Stromal cell of bone marrow (primary cell): ENCODE measurements at regions not wholly inside any gene's neighbourhood (a gene's known extent, or its start where the extent isn't known, plus 50 kb on each side); places are given as distances from the start of the nearest gene placed in this dataset.

ENCODE experiments used
- DNase-seq: peaks from one replicate; pipeline ENCODE4 v3.0.0-alpha.2; 2012; ENCODE audit warnings: low read depth

DNA sequence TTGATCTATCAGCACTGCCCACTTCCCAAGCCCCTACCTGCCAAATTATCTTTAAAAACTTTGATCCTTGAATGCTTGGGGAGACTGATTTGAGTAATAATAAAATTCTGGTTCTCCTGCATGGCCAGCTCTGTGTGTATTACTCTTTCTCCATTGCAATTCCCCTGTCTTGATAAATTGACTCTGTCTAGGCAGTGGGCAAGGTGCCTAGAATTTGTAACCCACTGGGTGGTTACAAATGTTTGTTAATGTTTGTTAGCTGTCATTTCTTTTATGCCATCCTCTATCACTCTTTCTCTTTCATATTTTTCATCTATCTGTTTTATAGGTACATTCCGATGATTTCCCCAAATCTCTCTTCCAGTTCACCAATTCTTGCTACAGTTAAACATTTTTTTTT lies 694.1 kb downstream of the TYW1 start:
- DNase-seq: no peak

DNA sequence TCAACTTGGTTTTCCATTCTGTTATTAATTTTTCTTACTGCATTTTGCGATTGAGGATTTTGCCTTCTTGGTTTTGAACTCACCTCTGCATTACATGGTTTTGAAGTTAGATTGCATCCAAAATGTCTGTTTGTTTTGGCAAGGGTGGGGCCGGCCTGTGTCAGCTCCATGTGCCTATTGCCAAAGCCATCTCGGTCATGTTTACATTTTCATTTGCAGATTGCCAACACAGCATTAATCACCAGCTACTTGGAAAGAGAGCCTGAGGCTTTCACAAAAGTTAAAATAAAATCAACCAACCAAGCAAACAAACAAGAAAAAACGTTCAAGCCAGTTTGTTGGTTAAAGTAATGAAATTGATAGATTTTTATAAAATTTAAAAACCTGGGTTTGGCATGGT lies 695.8 kb downstream of the TYW1 start:
- DNase-seq: peak; percentile 36

DNA sequence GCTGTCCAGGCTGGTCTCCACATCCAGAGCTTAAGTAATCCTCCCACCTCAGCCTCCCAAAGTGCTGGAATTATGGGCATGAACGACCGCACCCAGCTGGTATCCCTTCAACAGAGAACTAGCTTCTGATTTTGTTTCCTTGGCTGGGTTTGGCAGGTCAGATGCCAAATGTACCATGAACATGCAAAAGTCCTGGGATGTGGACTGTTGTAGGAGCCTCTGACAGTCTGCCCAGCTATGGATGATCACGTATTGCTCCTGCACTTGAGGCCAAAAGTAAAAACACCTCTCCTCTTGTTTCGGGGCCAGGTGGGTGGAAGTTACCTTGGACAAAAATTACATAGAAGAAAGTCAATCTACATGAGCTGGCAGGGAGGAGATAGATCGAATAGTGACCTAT lies 699.5 kb downstream of the TYW1 start:
- DNase-seq: no peak

- no peak for DNase-seq
Measured at GRCh38 chr7:67696878-67697277, 700.2 kb downstream of the TYW1 start.

- no peak for DNase-seq
Measured at GRCh38 chr7:67698354-67698753, 701.7 kb downstream of the TYW1 start.

DNA sequence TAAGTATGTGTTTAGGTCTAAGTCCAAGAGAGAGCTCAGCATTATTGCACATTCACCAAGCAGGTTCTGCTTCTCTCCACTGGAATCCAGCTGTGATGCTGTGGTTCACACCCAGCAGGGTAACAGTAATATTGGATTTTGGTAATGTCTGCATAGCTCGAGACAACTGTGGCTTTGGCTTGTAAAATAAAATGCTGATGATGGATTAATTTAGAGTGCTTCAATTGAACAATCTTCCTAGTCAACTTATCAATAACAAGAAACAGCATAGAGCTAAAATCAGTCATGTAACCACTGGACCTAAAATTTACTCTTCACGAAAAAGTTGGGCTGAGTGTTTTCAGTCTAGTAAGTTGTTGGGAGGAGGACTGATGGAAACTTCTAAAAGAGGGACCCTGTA lies 709.2 kb downstream of the TYW1 start:
- DNase-seq: no peak

DNA sequence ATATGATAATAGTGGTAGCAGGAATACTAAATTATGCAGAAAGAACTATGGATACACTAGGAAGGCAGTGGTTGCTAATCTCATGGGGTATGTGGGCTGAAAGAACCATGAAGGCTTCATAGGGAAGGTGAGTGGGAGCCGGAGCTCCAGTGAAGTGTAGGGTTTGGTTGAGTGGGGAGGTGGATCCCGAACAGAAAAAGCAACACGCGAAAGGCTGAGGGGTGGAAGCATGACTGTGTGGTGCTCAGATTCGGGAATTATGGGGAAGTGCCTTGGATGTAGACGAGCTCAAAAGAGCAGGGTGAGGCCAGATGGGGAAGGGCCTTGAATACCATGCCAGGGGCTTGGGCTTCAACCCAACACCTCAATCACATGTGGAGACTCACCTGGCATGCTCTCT lies 715.1 kb downstream of the TYW1 start:
- no peak for DNase-seq

GRCh38 chr7:67713451-67714056 lies 716.9 kb downstream of the TYW1 start:
- no peak for DNase-seq

DNA sequence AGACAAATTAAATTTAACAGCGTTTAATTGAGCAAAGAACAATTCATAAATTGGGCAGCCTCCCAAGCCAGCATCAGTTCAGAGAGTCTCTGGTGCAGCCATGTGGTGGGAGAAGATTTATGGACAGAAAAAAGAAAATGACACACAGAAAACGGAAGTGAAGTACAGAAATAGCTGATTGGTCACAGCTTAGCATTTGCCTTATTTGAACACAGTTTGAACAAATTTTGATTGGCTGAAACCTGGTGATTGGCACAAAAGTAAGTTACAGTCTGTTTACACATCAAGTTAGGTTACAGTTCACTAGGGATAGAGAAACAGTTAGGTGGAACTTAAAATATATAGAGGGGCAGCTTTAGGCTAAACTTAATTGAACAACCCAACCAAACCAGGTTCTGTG lies 720.1 kb downstream of the TYW1 start:
- DNase-seq: no peak

DNA sequence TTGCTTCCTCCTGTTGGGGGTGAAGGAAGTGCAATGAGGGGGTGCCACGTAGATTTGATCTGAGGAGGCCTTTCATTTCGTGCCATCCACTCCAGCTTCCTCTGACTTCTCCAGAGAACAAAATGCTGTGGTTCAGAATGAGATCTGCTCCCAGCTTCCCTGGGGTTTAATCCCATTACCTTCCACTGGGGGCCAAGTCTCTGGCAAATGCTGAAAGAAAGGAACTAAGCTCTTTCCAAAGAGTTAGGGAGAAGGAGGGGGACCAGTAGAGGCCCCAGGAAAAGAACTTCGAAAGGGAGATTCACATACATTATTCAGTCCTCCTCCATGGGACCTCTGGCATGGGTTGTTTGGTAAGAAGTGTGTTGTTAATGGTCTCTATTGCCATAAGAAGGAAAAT lies 727.0 kb downstream of the TYW1 start:
- DNase-seq: no peak

GRCh38 chr7:67724435-67724834 lies 727.8 kb downstream of the TYW1 start:
- DNase-seq: no peak

GRCh38 chr7:67724955-67725354 lies 728.3 kb downstream of the TYW1 start:
- no peak for DNase-seq

DNA sequence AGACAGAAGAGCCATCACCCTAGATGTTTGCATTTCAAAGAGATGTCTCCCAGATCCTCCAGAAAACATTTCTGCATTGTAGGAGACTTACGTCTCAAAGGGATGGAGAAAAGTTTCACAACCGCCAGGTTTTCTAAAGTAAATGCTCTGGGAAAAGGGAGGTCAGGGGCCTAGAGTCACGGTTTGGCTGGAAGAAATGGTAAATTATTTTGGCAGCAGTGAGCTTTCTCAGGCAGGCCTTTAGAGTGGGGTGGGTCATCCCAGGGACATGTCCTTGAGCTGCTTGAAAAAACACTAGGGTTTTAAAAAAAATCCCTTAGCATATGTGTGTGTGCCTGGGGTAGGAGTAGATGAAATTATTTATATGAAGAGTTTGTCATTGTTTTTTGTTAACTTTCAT lies 728.8 kb downstream of the TYW1 start:
- DNase-seq: no peak

GRCh38 chr7:67729771-67730170 lies 733.1 kb downstream of the TYW1 start:
- DNase-seq: no peak

DNA sequence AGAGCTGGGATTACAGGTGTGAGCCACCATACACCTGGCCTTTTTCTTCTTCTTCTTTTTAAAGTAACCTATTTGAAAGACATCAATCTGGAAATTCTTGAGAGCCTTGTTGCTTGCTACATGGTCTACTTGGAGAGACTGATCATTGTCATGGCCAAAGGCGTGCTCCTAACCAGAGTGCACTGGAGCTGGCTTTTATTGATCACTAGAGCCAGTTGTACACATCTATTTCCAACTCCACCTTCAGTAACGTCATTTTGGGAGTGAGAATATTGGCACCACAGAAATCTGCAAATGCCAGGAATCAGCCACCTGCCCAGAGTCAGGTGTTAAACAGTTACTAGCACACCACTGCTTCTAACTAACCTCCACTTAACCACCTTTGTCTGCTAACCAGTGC lies 735.1 kb downstream of the TYW1 start:
- no peak for DNase-seq

GRCh38 chr7:67732898-67733297 lies 736.3 kb downstream of the TYW1 start:
- DNase-seq: no peak

DNA sequence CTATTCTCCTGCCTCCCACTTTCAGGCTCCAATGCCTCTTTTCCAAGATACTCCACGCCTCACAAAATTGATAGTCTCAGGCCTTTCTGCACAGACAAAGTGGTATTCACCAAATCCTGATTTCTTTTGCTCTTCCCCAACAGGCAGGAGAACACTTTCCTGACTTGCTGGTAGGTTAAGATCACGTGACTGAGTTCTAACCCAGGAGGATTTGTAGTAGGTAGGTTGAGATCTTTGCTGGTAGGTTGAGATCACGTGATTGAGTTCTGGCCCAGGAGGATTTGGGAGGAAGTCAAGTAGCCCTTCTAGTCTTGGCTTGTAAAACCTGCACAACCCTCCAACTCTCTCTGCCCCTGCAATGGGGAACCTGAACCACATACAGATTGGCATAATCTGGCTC lies 741.5 kb downstream of the TYW1 start:
- DNase-seq: no peak

DNA sequence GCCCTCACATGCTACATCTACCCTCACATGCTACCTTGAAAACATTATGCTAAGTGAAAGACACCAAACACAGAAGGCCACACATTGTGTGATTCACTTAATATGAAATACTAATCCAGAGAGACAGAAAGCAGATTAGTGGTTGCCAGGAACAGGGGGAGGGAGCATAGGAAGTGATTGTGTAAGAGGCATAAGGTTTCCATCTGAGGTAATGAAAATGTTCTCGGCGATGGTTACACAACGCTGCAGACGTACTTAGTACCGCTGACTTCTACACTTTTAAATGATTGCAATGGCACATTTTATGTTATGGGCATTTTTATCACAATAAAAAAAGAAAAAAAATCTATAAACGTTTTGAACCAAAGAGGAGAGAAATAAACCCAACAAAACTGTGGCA lies 742.3 kb downstream of the TYW1 start:
- DNase-seq: peak; percentile 53

GRCh38 chr7:67743501-67743900 lies 746.9 kb downstream of the TYW1 start:
- DNase-seq: no peak

DNA sequence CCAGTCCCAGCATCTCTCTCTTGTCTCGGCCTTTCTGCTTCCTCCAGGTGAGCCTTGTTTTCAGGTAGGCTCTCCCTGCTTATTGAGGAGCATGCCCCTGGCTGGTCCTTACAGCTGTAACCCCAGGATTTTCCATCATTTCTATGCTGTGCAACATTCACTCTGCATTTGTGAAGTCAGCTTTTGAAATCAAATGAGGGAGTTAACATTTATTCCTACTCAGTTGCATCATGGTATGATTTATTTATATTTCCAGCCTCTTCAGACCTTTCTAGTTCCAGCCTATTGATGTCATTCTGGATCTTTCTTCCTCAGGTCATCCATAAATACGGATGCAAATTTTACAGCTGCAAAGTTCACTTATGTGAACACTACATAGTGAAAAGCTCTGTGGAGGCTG lies 755.6 kb downstream of the TYW1 start:
- DNase-seq: no peak

DNA sequence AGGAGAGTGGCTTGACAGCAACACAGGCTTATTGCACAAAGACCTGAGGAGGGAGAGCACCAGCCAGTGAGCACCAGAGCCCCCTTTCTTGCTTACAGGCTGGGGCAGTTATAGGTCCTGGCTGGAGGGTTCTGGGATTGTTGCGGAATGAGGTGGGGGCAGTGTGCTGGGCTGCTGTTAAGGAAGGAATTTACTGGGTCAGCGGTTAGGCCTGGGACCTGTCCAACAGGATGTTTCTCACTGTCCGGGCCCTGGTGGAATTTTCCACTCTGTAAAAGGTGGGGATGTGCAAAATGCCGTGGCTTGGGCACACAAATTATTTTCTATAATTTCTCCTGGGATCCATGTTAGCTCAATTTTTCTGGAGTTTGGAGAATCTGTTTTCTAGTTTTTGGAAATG lies 757.3 kb downstream of the TYW1 start:
- DNase-seq: no peak

DNA sequence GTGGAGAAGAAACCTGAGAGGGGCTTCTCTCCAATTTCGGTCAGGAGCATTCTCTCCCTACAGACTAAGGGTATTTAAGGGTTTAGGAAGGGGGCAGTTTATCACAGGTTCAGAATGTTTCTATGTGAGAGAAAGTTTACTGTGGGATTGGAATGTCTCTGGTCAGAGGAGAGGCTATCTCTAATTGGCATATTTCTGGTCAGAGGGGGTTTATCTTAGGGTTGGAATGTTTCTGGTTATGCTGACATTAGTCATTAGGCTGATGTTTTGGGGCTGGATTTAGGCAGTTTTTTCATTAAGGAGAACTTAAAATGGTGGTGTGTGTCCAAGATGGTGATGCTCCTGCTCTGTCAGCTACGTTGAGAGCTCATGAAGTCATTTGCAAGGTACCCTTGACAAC lies 758.0 kb downstream of the TYW1 start:
- no peak for DNase-seq

- DNase-seq: no peak
Measured at GRCh38 chr7:67758551-67758950, 761.9 kb downstream of the TYW1 start.

- DNase-seq: no peak
Measured at GRCh38 chr7:67760971-67761370, 764.3 kb downstream of the TYW1 start.

GRCh38 chr7:67762516-67762915 lies 765.9 kb downstream of the TYW1 start:
- no peak for DNase-seq
